SK-N-SH (cell line): ENCODE measurements at regions not wholly inside any gene's neighbourhood (a gene's known extent, or its start where the extent isn't known, plus 50 kb on each side); places are given as distances from the start of the nearest gene placed in this dataset.

ENCODE experiments used
- USF2 ChIP-seq: fragments of 150-350 bp; IDR thresholded peaks from 2 replicates; pipeline ENCODE4 v1.6.1; 2017; ENCODE audit warnings: antibody characterized with exemption, low read length, low read depth, borderline replicate concordance
- TF ChIP-seq, protein P1 (sequence below): fragments of 200-600 bp; sonication (generic); IDR thresholded peaks from 2 replicates; pipeline ENCODE4 v1.6.1; 2017; ENCODE audit warnings: antibody characterized with exemption, mild to moderate bottlenecking, moderate library complexity

DNA sequence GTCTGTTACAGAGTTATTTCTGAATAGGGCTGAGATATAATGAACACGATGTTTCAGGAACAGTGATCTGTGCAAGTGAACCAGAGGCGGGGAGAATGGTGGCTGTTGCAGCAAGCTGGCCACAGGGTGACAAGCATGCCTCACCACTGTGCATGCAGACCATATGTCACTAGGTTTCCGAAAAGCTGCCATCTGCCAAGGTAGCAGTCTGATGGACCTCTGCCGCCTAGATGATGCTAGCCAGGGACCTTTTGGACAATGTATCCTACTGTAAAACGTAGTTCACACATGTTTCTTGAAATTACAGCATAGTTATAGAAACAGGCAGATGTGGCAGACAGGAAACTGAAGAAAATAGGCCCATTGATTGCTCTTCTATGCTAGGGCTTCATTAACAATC lies 204.2 kb upstream of the RRP15 start:
- TF ChIP-seq, protein P1, sequence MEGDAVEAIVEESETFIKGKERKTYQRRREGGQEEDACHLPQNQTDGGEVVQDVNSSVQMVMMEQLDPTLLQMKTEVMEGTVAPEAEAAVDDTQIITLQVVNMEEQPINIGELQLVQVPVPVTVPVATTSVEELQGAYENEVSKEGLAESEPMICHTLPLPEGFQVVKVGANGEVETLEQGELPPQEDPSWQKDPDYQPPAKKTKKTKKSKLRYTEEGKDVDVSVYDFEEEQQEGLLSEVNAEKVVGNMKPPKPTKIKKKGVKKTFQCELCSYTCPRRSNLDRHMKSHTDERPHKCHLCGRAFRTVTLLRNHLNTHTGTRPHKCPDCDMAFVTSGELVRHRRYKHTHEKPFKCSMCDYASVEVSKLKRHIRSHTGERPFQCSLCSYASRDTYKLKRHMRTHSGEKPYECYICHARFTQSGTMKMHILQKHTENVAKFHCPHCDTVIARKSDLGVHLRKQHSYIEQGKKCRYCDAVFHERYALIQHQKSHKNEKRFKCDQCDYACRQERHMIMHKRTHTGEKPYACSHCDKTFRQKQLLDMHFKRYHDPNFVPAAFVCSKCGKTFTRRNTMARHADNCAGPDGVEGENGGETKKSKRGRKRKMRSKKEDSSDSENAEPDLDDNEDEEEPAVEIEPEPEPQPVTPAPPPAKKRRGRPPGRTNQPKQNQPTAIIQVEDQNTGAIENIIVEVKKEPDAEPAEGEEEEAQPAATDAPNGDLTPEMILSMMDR, result no peak
- no peak for TF ChIP-seq USF2
